Esophagus squamous epithelium (tissue), 5 donors: ENCODE measurements at regions not wholly inside any gene's neighbourhood (a gene's known extent, or its start where the extent isn't known, plus 50 kb on each side); places are given as distances from the start of the nearest gene placed in this dataset.

Experiments
- DNase-seq: peaks from one replicate; lab custom pipeline; 2025; lab: John Stamatoyannopoulos, UW
- H3K27ac ChIP-seq, 4 donors: fragments of 200-600 bp; sonication (generic); one replicate each; pipeline ENCODE4 v1.5.1; 2016 to 2019; ENCODE audit warnings: mild to moderate bottlenecking in 1 of 4
- H3K27me3 ChIP-seq, 4 donors: fragments of 200-600 bp; sonication (generic); 1 replicate in 3 of 4; 2 replicates in 1 of 4; pipeline versions ENCODE4 v1.5.1 to v1.6.0; 2017 to 2021; ENCODE audit warnings: antibody characterized with exemption in 1 of 4
- H3K36me3 ChIP-seq, 3 donors: fragments of 200-600 bp; sonication (generic); one replicate each; pipeline ENCODE4 v1.5.1; 2016 to 2019
- H3K4me1 ChIP-seq, 3 donors: fragments of 200-600 bp; sonication (generic); one replicate each; pipeline ENCODE4 v1.5.1; 2017 to 2019
- H3K4me3 ChIP-seq, 4 donors: fragments of 200-600 bp; sonication (generic); 1 replicate in 3 of 4; 2 replicates in 1 of 4; pipeline ENCODE4 v1.5.1; 2016 to 2019; ENCODE audit warnings: mild to moderate bottlenecking in 2 of 4, moderate library complexity in 1 of 4
- H3K9me3 ChIP-seq, 3 donors: fragments of 200-600 bp; sonication (generic); one replicate each; pipeline ENCODE4 v1.5.1; 2016 to 2019
- POLR2A ChIP-seq, 4 donors: fragments of 450-650 bp; IDR thresholded peaks; one replicate each; pipeline ENCODE4 v1.6.1; 2017; ENCODE audit warnings: antibody characterized with exemption in 4 of 4, mild to moderate bottlenecking in 4 of 4, moderate library complexity in 3 of 4
- WGBS, 2 donors: methylation state at CpG; one replicate each; pipeline ENCODE4 v1.1.5; 2018; 5-methylcytosine and 5-hydroxymethylcytosine counted together
- intact Hi-C: fragments of 100-400 bp; cut with DNase I; formaldehyde crosslinking; loops from one replicate; pipeline ENCODE4 v1.15.0; 2022
- TF ChIP-seq, protein P1 (sequence below), 6 experiments: fragments of 450-650 bp in 4 of 6; fragments of 200-600 bp in 2 of 6; sonication (generic) in 2 of 6; IDR thresholded peaks; one replicate each; pipeline ENCODE4 v1.5.1; 2016 to 2019; ENCODE audit warnings: antibody characterized with exemption in 6 of 6, mild to moderate bottlenecking in 4 of 6, moderate library complexity in 4 of 6
- donor health status: DM: yes; HTN: yes; CAD: no.

DNA sequence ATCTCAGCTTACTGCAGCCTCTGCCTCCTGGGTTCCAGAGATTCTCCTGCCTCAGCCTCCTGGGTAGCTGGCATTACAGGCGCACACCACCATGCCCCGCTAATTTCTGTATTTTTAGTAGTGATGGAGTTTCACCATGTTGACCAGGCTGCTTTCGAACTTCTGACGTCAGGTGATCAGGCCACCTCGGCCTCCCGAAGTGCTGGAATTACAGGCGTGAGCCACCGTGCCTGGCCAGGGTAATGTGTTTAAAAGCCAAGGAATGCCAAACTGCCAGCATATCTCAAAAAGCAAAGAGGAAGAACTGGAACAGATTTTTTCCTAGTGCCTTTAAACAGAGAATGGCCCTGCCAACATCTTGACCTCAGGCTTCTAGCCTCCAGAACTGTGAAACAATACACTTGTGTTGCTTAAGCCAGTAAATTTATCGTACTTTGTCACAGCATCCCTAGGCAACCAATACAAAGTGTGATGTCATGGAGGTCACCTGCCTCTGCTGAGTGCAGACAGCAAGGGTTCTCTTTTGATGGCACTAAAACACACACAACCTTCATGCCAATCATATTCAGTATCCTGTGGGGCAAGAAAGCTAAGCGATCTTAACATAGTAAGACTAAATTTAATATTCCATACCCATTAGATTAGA is 858.3 kb upstream of the TMPRSS15 start:
- Histone ChIP-seq H3K4me3 (no peak overlapping the region), H3K9me3 (peaks cover 0 to 3% (median 0%) of the 10 kb centered on the region in 3 donors), H3K4me1 (no peaks in the 10 kb centered on the region), H3K27ac (no peak overlapping the region), H3K36me3 (no peaks in the 10 kb centered on the region), H3K27me3 (no peaks in the 10 kb centered on the region)
- intact Hi-C loops: no loop called here
- 80 to 81% methylated on average over 5 to 10 of the region's 10 CpGs for WGBS, 2 donors
- TF ChIP-seq POLR2A (IDR thresholded peaks at IDR 0.05): no peak
- TF ChIP-seq, protein P1, sequence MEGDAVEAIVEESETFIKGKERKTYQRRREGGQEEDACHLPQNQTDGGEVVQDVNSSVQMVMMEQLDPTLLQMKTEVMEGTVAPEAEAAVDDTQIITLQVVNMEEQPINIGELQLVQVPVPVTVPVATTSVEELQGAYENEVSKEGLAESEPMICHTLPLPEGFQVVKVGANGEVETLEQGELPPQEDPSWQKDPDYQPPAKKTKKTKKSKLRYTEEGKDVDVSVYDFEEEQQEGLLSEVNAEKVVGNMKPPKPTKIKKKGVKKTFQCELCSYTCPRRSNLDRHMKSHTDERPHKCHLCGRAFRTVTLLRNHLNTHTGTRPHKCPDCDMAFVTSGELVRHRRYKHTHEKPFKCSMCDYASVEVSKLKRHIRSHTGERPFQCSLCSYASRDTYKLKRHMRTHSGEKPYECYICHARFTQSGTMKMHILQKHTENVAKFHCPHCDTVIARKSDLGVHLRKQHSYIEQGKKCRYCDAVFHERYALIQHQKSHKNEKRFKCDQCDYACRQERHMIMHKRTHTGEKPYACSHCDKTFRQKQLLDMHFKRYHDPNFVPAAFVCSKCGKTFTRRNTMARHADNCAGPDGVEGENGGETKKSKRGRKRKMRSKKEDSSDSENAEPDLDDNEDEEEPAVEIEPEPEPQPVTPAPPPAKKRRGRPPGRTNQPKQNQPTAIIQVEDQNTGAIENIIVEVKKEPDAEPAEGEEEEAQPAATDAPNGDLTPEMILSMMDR (IDR thresholded peaks at IDR 0.05): no peak
- DNase-seq: no peak

DNA sequence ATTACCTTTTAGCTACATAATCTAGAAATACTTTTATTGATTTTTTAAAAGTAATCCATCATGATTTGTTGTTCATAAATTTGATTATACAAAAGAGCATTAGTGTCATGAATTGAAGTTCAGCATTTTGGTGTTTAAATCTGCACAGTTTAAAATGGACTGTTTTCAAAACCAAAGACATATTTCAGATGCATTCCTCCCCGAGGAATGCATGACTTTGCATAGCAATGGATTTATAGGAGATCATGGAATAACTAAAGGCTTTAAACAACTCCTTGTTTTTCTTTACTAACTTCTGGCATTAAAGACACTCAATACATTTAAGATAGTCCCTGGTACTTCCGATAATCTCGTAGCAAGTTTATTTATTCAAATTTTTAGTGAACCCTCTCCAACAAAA is 863.1 kb upstream of the TMPRSS15 start:
- TF ChIP-seq, protein P1 (IDR thresholded peaks at IDR 0.05): no peak
- no peak for TF ChIP-seq POLR2A (IDR thresholded peaks at IDR 0.05)
- WGBS, 2 donors: 50 to 55% methylated on average over 3 of the region's 3 CpGs

DNA sequence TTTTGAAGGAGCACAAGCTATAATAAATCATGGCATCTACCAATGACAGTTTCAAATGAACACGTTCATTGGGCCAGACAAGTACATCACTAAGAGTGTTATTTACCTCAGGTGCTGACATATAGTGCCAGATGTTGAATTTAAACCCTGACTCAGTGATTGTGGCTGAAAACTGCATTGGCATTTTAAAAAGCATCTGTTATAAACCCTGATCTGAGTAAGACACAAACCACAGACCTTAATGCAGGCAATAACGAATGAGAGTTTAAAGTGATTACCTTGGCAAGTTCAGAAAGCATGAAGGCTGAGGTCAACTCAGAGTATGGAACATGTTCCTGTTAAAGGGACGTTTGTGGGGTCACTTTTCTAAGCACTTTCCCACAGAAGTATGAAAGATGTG is 865.1 kb upstream of the TMPRSS15 start:
- DNase-seq: no peak
- Histone ChIP-seq H3K36me3 (no peaks in the 10 kb centered on the region), H3K4me1 (no peaks in the 10 kb centered on the region), H3K4me3 (no peak overlapping the region), H3K27me3 (no peaks in the 10 kb centered on the region), H3K9me3 (no peaks in the 10 kb centered on the region), H3K27ac (no peak overlapping the region)
- intact Hi-C loops: no loop called here
- TF ChIP-seq, protein P1 (IDR thresholded peaks at IDR 0.05): no peak
- TF ChIP-seq POLR2A (IDR thresholded peaks at IDR 0.05): no peak
- WGBS, 2 donors: 32 to 35% methylated on average over 3 of the region's 3 CpGs

More for the DNA sequence above, 863.1 kb upstream of the TMPRSS15 start:
- Histone ChIP-seq H3K4me1 (no peaks in the 10 kb centered on the region), H3K36me3 (no peaks in the 10 kb centered on the region), H3K27ac (no peak overlapping the region), H3K9me3 (peaks cover 0 to 3% (median 0%) of the 10 kb centered on the region in 3 donors), H3K4me3 (no peak overlapping the region), H3K27me3 (no peaks in the 10 kb centered on the region)
- intact Hi-C loops: no loop called here
- DNase-seq: no peak

DNA sequence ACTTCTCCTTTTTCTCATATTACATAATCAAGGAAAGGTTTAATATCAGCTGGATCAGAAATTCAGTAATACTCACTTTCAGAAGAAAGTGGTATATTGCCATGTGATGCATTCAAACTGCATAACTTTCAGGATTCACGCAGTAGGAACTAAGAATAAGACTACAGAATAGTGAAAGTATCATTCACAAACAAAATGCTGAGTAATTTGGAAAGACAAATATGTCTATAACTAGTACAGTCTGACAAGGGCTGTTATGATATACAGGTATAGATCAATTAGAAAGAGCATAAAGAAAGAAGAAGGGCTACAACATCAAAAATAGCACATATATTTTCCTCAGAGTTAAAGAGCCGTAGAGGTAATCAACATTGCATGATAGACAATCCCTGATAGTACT is 871.5 kb upstream of the TMPRSS15 start:
- Histone ChIP-seq H3K36me3 (no peaks in the 10 kb centered on the region), H3K9me3 (no peaks in the 10 kb centered on the region), H3K4me3 (no peak overlapping the region), H3K4me1 (no peaks in the 10 kb centered on the region), H3K27me3 (no peaks in the 10 kb centered on the region), H3K27ac (no peak overlapping the region)
- WGBS, 2 donors: 71 to 85% methylated on average over 2 of the region's 2 CpGs
- TF ChIP-seq, protein P1 (IDR thresholded peaks at IDR 0.05): no peak
- no peak for TF ChIP-seq POLR2A (IDR thresholded peaks at IDR 0.05)
- intact Hi-C loops: no loop called here
- DNase-seq: no peak

DNA sequence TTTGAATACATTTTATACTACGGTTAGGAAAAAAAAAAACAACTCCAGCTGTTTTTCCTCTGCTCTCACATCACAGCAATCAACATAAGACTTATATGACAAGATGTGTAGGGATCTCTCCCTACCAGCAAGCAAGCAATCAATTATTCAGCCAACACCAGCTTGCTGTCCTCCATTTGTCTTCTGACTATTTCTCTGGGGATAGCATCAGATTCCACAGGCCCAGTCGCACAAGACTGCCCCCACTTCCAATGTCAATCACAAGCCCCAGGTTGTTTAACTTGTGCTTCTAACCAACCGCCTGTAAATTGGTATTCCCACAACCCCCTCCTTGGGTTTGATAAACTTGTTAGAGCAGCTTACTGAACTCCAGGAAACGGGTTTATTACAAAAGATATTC is 873.1 kb upstream of the TMPRSS15 start:
- Histone ChIP-seq H3K4me1 (no peaks in the 10 kb centered on the region), H3K27me3 (no peaks in the 10 kb centered on the region), H3K9me3 (peaks cover 0 to 3% (median 0%) of the 10 kb centered on the region in 3 donors), H3K4me3 (no peak overlapping the region), H3K27ac (no peak overlapping the region), H3K36me3 (no peaks in the 10 kb centered on the region)
- no peak for DNase-seq
- intact Hi-C loops: no loop called here
- WGBS, 2 donors: 39 to 40% methylated on average over 4 of the region's 4 CpGs
- no peak for TF ChIP-seq POLR2A (IDR thresholded peaks at IDR 0.05)
- TF ChIP-seq, protein P1 (IDR thresholded peaks at IDR 0.05): no peak
